NCI-H2196 (cell line): ENCODE measurements at regions not wholly inside any gene's neighbourhood (a gene's known extent, or its start where the extent isn't known, plus 50 kb on each side); places are given as distances from the start of the nearest gene placed in this dataset.
"Not testable (repeated sequence)": the region's sequence is repeated elsewhere in the genome, so short reads cannot be mapped to it uniquely, and the experiment has no call there.

Experiments used
- DNase-seq: peaks from one replicate; lab custom pipeline; 2025; ENCODE audit not compliant: unreplicated experiment; lab: John Stamatoyannopoulos, UW

GRCh38 chr3:103297502-103297901 is 862.7 kb downstream of the ZPLD1 start:
- not testable (repeated sequence) for DNase-seq

DNA sequence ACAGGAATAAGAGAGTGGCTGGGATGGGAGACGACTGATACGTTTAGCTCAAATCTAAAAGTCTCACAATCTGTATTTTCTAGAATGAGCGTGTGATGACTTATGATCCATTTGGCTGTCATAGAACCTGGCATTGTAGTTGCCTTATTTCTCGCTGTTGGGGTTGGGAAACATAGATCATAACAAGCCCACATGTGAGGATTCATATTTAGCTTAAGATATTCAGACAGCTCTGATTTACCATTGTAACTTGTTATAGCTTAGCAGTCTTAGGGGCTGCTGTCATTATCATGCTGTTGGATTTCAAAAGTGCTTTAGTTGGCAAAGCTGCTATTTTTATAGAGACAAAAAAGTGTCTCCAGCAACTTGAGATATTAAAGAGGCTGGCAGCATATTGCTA is 871.3 kb downstream of the ZPLD1 start:
- DNase-seq: no peak

DNA sequence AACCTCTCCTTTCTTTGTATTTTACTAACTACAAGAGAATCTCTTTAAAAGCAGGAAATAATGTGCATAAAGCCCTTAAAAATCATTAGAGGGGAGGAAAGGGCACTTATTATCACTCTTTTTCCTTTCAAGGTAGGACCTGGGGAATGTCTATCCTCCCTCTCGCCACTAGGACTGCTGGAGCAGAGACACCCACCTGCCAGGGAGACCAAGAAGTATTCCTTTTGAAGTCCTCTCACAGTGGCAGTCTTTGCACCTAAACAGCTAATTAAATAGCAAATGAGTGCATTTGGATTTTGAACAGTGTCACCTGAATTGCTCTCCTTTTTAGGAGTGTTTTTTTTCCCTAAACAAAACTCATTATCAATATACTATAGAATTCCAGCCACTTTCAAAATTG is 874.1 kb downstream of the ZPLD1 start:
- DNase-seq: no peak

- no peak for DNase-seq
These were observed 885.1 kb downstream of the ZPLD1 start for GRCh38 chr3:103319912-103320311.

DNA sequence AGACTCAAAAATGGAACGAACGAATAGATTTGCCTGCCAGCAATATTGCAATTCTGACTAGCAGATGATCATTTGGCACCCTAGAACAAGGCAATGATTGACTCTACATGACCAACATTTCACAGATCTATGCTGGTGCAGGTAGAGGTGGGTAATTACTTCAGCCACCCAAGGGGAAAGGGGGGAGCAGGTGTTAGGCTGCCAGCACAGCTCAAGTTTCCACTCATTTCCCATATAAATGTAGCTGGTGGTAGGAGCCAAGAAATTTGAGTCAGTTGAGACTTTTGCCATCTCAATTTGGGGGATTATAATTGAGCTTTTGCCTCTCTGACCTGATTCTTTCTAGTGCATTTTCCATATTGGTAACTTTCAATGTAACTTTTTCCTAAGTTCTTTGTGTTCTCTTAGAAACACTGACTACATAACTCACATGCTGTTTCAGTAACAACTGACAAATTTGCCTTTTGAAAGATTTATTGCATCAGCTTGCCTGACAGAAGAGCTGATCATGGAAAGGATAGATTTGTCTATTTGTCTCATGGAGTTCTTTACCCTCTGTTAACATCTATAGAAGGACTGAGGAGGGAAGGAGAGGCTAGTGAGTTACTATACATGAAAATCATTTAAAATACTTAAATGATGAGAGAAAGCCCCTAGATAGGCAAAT is 902.5 kb downstream of the ZPLD1 start:
- DNase-seq: no peak

DNA sequence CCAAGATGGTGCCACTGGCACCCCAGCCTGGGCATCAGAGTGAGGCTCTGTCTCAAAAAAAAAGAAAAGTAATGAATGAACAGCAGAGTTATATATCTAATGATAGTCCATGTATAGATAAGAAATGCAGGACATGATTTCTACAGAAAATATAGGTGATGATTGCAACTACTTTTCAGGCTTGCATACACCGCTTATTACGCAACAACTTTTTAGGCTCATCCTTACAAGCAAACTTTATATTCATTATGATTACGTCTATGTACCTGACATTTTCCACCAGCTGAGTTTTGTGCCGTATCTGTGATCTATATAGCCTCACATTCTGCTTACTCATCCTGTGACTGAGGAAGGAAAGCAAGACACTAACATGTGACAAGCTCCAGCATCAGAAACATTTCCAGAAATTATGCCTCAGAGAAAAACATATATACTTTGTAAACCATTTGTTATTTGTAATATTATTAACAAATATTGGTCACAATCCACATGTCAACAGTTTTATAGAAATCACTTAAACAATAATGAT is 906.3 kb downstream of the ZPLD1 start:
- no peak for DNase-seq

GRCh38 chr3:103342205-103342731 is 907.5 kb downstream of the ZPLD1 start:
- DNase-seq: no peak

- DNase-seq: no peak
These were observed 914.9 kb downstream of the ZPLD1 start for GRCh38 chr3:103349760-103350159.

DNA sequence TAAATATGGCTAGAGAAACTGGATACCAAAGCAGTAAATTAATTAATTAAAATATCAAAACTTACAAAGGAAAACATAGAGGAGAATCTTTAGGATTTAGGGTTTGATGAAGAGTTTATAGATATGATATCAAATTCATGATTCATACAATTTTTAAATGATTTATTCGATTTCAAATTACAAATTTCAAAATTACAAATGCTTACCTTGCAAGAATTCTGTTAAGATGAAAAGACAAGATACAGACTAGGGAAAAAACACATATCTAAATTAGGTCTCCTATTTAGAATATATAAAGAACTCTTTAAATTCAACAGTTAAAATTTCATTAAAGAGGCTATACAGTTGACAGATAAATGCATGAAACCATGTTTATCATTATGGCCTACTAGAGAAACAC is 930.7 kb downstream of the ZPLD1 start:
- DNase-seq: no peak

- no peak for DNase-seq
These were observed 932.7 kb downstream of the ZPLD1 start for GRCh38 chr3:103367481-103367880.

GRCh38 chr3:103371411-103371810 is 936.6 kb downstream of the ZPLD1 start:
- DNase-seq: no peak

DNA sequence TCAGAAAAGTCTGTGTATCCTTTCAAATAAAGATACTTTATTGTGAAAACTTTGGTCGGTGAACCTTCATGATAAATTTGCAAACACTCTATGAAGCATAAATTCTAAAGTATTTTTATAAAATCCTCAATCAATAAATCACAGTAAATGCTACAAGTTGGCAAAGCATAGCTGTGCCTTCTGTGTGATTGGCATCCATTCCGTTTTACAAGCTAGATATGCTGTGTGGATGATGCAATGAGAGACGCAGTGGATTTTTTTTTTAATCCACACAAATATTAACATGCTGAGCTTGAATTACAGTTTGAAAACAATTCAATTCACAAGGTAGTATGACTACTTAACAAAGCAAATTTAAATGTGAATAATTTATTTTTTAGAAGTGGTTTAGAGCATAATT is 937.2 kb downstream of the ZPLD1 start:
- DNase-seq: no peak

GRCh38 chr3:103380391-103380790 is 945.6 kb downstream of the ZPLD1 start:
- no peak for DNase-seq

DNA sequence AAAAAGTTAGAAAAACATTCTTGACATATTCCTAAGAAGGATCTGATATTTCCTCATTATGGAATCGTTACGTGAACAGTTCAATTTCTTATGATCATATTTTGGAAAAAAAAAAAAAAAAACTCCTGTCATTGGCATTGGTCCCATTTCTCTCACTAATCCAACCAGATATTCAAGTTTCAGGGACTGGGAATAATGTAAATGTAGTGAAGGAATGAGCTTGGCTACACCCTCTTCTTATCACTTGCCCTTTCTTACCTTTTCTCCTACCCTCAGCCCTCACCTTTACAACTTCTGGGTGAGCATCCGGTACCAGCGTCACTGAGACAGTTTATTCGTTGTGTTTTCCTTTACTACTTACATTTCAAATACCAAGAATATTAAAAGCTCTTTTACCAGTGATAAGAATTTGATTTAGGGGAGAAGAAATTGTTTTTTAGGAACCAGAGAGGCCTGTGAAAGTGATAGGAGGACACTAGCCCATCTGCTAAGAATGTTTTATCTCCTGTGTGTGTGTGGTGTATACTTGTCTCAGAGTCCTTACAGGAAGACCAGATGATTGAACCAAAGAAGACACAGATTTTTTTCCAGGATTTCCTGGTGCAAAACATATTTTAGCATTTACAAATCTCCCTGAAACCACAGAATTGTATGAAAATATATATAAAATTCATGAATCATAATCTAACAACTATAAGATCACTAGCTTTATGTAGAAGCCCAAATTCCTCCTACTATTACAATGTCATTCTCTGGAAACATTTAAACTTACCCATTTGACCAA is 946.7 kb downstream of the ZPLD1 start:
- DNase-seq: no peak

- DNase-seq: no peak
These were observed 951.3 kb downstream of the ZPLD1 start for GRCh38 chr3:103385961-103386656.

GRCh38 chr3:103388214-103388613 is 953.4 kb downstream of the ZPLD1 start:
- DNase-seq: no peak

GRCh38 chr3:103389356-103389755 is 954.5 kb downstream of the ZPLD1 start:
- DNase-seq: no peak

GRCh38 chr3:103393395-103394186 is 958.8 kb downstream of the ZPLD1 start:
- DNase-seq: no peak

DNA sequence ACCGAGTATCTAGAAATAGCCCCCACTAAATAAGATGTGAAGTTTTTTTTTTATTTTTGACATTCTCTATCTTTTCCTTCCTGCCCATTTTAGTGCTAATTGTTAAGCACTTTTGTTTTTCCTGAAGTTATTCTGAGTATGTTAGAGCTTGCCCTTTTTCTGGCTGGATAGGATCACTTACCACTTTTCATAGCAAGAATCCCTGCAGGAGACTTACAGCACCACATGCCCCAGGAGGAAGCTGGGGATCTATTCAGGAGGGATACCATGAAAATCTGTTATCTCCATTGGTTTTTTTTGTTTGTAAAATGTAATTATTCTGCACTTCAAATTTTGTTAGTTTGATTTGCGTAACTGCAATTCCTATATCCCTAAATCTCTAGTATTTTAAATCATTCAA is 968.4 kb downstream of the ZPLD1 start:
- no peak for DNase-seq

DNA sequence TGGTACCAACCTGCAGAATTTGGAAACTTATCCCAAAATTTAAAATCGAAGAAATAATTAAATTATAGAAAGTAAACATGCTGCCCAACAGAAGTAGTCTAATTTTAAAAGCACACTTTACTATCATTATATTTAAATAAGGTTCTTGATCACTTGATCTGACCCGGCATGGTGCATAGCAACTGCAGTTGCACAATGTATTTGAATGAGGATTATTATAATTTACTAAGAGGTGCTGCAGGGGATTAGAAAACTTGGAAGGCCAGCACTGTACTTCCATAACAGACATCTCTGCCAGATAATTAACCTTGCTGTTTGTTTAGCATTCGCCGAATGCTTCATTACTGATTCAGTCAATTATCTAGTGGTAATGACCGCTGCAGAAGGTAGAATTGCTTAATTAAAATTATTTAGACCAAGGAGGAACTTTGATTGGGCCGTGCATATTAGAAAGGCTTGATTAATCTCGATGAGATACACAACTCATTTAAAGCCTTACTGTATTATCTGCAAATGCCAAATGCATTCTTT is 971.6 kb downstream of the ZPLD1 start:
- DNase-seq: no peak

GRCh38 chr3:103410231-103410630 is 975.4 kb downstream of the ZPLD1 start:
- DNase-seq: no peak
